Activated naive CD4-positive, alpha-beta T cell treated with anti-CD3 and anti-CD28 coated beads for 36 hours (primary cell): ENCODE measurements at regions not wholly inside any gene's neighbourhood (a gene's known extent, or its start where the extent isn't known, plus 50 kb on each side); places are given as distances from the start of the nearest gene placed in this dataset.
A peak's percentile ranks its signal among the peaks of the same experiment; 100 is the strongest.

Experiments
- CTCF ChIA-PET: fragments of 350-600 bp; sonication (Branson Sonifier 250); formaldehyde crosslinking; loops from one replicate; lab custom pipeline; 2021; ENCODE audit warnings: antibody characterized with exemption; lab: Charles Lee
- DNase-seq: peaks from one replicate; pipeline ENCODE4 v3.0.0-alpha.2; 2020
- H3K27ac Mint-ChIP-seq: one replicate; pipeline ENCODE4 v1.8.0; 2021; ENCODE audit warnings: mild to moderate bottlenecking, mixed read lengths
- H3K27me3 Mint-ChIP-seq: one replicate; pipeline ENCODE4 v1.8.0; 2021; ENCODE audit warnings: low read depth, mixed read lengths
- H3K36me3 Mint-ChIP-seq: one replicate; pipeline ENCODE4 v1.8.0; 2021; ENCODE audit warnings: low read depth, mixed read lengths
- H3K4me1 Mint-ChIP-seq: one replicate; pipeline ENCODE4 v1.8.0; 2021; ENCODE audit warnings: low read depth, mixed read lengths
- H3K4me3 Mint-ChIP-seq: one replicate; pipeline ENCODE4 v1.8.0; 2021; ENCODE audit warnings: mild to moderate bottlenecking, moderate library complexity, mixed read lengths
- H3K9me3 Mint-ChIP-seq: one replicate; pipeline ENCODE4 v1.8.0; 2021; ENCODE audit warnings: mixed read lengths
- intact Hi-C: fragments of 100-400 bp; cut with micrococcal nuclease; formaldehyde crosslinking; loops from one replicate; pipeline ENCODE4 v1.15.1; 2023

DNA sequence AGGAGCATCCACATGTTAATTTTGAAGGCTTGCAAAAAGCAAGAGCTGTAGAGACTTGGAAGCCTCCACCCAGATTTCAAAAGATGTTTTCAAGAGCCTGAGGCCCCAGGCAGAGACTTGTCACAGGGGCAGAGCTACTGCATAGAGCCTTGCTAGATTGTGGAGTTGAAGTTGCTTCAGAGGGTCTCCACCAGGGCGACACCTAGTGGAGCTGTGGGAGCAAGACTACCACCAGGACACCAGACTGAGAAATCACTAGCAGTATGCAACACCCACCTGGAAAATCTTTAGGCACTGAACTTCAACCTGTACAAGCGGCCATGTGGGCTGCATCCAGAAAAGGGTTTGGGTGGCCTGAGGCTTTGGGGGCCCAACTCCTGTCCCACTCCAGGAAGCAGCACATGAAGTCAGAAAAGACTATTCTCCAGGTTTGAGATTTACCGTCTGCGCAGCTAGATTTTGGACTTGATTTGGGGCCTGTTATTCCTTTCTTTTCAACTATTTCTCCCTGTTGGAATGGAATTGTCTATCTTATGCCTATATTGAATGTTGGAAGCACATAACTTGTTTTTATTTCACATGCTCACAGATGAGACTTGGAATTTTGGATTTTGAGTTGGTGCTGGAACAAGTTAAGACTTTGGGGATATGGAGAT, 508.6 kb downstream of the FLRT2 start:
- no peaks in the 10 kb centered on the region for H3K4me1 Mint-ChIP-seq
- H3K27ac Mint-ChIP-seq: no peak overlapping the region
- H3K4me3 Mint-ChIP-seq: no peak overlapping the region
- H3K9me3 Mint-ChIP-seq: peaks cover 7% of the 10 kb centered on the region
- intact Hi-C loops: loop anchor here (1.0 to 5.0 kb wide), 2 partner anchors 106 to 182 kb away; no protein-coding TSS in a partner anchor
- H3K36me3 Mint-ChIP-seq: peaks cover 2% of the 10 kb centered on the region
- CTCF ChIA-PET: interaction anchor here (0.9 to 1.0 kb wide), 2 partner anchors 17 to 54 kb away, joined by 3 to 5 read pairs; no protein-coding TSS in a partner anchor
- H3K27me3 Mint-ChIP-seq: no peaks in the 10 kb centered on the region
- DNase-seq: peak; percentile 54

DNA sequence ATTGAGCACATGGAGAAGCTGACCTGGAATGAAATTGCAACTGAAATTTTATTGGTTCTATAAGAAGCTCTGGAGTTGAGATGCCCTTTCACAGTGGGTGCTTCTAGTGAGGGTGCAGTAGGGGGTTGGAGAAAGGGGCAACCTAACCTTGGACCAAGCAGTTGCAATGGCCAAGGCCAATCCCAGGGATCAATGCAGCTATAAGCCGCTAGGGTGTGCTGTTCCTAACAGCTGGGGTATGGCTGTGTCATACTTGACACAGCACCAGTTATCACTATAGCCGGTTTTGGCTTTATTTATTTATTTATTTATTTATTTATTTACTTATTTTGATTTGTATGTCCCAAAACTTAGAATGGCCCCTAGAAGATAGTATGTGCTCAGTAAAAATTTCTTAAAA, 505.9 kb downstream of the FLRT2 start:
- Mint-ChIP-seq H3K36me3 (no peaks in the 10 kb centered on the region), H3K27ac (no peak overlapping the region), H3K27me3 (no peaks in the 10 kb centered on the region), H3K4me1 (peaks cover 8% of the 10 kb centered on the region), H3K9me3 (no peaks in the 10 kb centered on the region), H3K4me3 (no peak overlapping the region)
- CTCF ChIA-PET: no interaction called here
- peak; percentile 7 for DNase-seq
- intact Hi-C loops: loop anchor here (5.0 kb wide), 1 partner anchor 104 kb away; no protein-coding TSS in a partner anchor

DNA sequence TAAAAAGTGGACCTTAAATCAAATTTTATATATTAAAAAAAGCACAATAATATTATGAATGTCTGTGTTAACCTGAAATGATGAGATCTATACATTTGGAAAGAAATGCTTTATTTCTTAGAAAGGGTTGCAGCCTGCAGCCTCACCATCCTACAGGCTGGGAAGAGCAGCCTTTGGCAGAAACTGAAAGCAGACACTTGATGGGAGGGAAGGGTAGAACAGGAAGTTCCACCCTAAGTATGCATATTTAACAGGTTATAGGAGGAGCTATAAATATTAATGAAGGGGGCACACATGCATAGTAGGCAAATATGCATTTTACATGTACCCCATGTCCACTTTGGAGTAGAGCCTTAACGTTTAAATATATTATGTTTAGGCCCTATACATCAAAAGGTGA, 498.0 kb downstream of the FLRT2 start:
- no peak for DNase-seq
- H3K27ac Mint-ChIP-seq: no peak overlapping the region
- intact Hi-C loops: no loop called here
- H3K4me1 Mint-ChIP-seq: peaks cover 8% of the 10 kb centered on the region
- H3K4me3 Mint-ChIP-seq: no peak overlapping the region
- H3K9me3 Mint-ChIP-seq: peaks cover 14% of the 10 kb centered on the region
- peaks cover 2% of the 10 kb centered on the region for H3K36me3 Mint-ChIP-seq
- H3K27me3 Mint-ChIP-seq: no peaks in the 10 kb centered on the region
- CTCF ChIA-PET: no interaction called here

DNA sequence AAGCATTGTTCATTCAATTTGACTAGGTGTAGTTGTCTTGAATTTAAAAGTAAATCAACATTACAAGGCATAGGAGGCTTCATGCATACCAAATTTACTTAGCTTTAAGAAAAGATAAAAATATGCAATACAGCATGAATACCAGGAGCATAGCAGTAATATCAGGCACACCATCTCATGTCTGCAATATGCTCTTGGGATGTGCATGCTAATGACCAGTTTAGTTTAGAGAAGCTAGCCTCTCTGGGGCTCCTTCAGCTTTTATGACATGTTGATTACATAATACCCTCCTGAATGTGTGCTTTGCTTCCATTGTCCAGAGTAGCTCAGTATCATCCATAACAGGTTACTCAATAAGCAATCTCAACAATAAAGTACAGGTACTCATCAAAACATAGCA, 497.2 kb downstream of the FLRT2 start:
- no peak for DNase-seq
- H3K4me1 Mint-ChIP-seq: peaks cover 8% of the 10 kb centered on the region
- H3K27ac Mint-ChIP-seq: no peak overlapping the region
- peaks cover 14% of the 10 kb centered on the region for H3K9me3 Mint-ChIP-seq
- H3K36me3 Mint-ChIP-seq: peaks cover 2% of the 10 kb centered on the region
- CTCF ChIA-PET: interaction anchor here (0.6 kb wide), 1 partner anchor 203 kb away, joined by 3 read pairs; no protein-coding TSS in a partner anchor
- intact Hi-C loops: no loop called here
- no peak overlapping the region for H3K4me3 Mint-ChIP-seq
- no peaks in the 10 kb centered on the region for H3K27me3 Mint-ChIP-seq

DNA sequence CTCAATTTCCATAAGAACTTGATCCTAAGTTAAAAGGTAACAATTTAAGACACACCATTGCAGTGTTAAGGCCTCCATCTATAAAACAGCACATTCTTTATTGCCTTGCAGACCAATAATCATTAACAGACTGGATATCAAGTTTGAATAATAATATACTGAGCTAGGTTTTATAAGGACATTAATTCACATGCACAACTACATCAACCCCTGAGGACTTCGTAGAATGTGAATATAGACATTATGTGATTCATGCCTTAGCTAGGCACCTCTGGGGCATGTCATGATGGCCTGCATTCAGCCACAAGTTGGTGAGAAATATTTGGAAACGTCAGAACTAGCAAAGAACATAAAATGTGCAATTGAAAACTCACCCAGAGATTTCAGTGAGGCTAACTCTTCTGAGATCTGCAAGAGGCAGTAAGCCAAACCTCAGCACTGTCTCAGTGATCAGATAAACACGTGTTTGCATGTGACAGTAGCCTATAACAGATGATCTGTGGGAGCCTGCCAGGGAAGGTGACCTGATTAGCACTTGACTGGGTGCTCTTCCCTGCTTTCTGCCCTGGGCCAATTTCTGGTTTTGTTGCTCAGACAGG, 492.2 kb downstream of the FLRT2 start:
- peaks cover 10% of the 10 kb centered on the region for H3K9me3 Mint-ChIP-seq
- H3K4me1 Mint-ChIP-seq: no peaks in the 10 kb centered on the region
- DNase-seq: no peak
- CTCF ChIA-PET: no interaction called here
- H3K36me3 Mint-ChIP-seq: peaks cover 2% of the 10 kb centered on the region
- H3K4me3 Mint-ChIP-seq: no peak overlapping the region
- intact Hi-C loops: no loop called here
- no peak overlapping the region for H3K27ac Mint-ChIP-seq
- H3K27me3 Mint-ChIP-seq: no peaks in the 10 kb centered on the region

DNA sequence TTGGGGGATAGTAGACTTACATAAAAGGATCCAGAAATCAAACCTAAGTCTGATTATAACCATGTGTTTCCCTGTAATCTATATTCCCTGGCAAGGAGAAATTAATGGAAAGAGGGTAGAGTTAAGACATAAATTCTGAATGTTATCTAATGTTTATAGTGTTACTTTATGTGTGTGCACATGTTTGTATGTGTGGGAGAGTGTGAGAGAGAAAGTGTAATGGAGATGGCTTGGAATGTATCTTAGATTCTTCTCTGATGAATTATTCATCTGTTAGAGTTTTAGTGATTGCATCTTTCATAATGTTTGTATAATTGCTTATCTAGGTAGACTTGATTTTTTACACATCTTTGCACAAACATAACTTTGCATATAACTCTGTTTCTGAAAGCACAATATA, 490.9 kb downstream of the FLRT2 start:
- CTCF ChIA-PET: no interaction called here
- Mint-ChIP-seq H3K4me1 (no peaks in the 10 kb centered on the region), H3K4me3 (no peak overlapping the region), H3K27me3 (no peaks in the 10 kb centered on the region), H3K36me3 (peaks cover 3% of the 10 kb centered on the region), H3K9me3 (peaks cover 6% of the 10 kb centered on the region), H3K27ac (no peak overlapping the region)
- intact Hi-C loops: no loop called here
- no peak for DNase-seq

DNA sequence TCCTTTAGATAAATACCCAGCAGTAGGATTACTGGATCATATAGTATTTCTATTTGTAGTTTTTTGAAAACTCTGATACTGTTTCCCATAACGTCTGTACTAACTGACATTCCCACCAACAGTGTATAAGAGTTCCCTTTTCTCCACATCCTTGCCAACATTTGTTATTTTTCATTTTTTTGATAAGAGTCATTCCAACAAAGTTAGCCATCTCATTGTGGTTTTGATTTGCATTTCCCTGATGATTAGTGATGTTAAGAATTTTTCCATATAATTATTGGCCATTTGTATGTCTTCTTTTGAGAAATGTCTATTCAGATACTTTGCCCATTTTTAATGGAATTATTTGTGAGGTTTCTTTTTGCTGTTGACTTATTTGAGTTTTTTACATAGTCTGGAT, 486.0 kb downstream of the FLRT2 start:
- H3K4me1 Mint-ChIP-seq: no peaks in the 10 kb centered on the region
- CTCF ChIA-PET: no interaction called here
- DNase-seq: no peak
- H3K9me3 Mint-ChIP-seq: peaks cover 2% of the 10 kb centered on the region
- peaks cover 1% of the 10 kb centered on the region for H3K36me3 Mint-ChIP-seq
- H3K4me3 Mint-ChIP-seq: no peak overlapping the region
- intact Hi-C loops: no loop called here
- no peak overlapping the region for H3K27ac Mint-ChIP-seq
- no peaks in the 10 kb centered on the region for H3K27me3 Mint-ChIP-seq

DNA sequence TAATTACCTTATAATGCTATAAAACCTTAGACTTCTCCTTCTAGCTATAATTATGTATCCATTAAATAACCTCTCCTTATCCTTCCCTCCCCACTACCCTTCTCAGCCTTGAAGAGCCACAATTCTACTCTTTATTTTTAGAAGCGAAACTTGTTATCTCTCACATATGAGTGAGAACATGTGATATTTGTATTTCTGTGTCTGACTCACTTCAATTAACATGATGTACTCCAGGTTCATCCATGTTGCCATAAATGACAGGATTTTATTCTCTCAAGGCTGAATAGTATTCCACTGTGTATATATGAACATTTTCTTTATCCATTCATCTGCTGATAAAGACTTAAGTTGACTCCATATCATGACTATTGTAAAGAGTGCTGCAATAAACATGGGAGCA, 485.6 kb downstream of the FLRT2 start:
- CTCF ChIA-PET: no interaction called here
- H3K36me3 Mint-ChIP-seq: peaks cover 1% of the 10 kb centered on the region
- H3K4me1 Mint-ChIP-seq: no peaks in the 10 kb centered on the region
- H3K9me3 Mint-ChIP-seq: no peaks in the 10 kb centered on the region
- intact Hi-C loops: no loop called here
- H3K27ac Mint-ChIP-seq: no peak overlapping the region
- H3K27me3 Mint-ChIP-seq: no peaks in the 10 kb centered on the region
- DNase-seq: no peak
- H3K4me3 Mint-ChIP-seq: no peak overlapping the region

DNA sequence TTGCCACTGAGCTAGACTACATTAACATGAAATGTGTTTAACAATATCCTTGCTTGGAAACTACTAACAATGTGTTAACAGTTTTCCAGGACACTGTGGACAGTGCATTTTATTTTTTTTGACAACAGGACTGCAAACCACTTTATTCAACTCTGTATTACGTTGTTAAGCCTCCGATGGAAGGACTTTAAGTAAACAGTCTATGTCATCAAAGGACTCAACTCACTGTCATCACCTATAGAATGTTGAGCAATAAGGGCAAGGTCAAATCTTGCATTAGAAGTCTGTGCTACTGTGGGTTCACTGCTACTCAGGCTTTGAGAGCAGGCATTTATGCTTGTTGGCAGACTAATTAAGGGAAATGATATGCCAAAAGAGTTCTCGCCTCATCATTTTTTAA, 483.7 kb downstream of the FLRT2 start:
- H3K27me3 Mint-ChIP-seq: no peaks in the 10 kb centered on the region
- H3K4me3 Mint-ChIP-seq: no peak overlapping the region
- intact Hi-C loops: no loop called here
- CTCF ChIA-PET: no interaction called here
- no peaks in the 10 kb centered on the region for H3K9me3 Mint-ChIP-seq
- no peaks in the 10 kb centered on the region for H3K4me1 Mint-ChIP-seq
- H3K36me3 Mint-ChIP-seq: peaks cover 1% of the 10 kb centered on the region
- no peak overlapping the region for H3K27ac Mint-ChIP-seq
- no peak for DNase-seq

DNA sequence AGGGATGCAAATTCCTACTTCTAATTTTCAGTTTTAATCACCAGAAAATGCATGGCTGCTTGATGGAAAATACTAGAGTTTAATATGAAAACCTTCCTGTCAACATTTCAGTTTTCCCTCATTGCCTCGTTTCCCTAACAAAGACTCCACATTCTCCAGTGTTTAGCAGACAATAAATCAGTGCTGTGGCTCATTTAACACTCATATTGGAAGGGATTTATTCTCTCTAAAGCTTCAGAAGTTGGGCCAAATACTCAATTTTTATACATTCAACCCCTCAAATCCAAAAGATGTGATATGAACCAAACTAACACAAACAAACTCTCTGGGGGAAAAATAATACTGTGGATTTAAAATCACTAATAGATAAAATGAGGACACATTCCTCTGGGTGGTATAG, 482.5 kb downstream of the FLRT2 start:
- no peaks in the 10 kb centered on the region for H3K9me3 Mint-ChIP-seq
- no peak for DNase-seq
- peaks cover 1% of the 10 kb centered on the region for H3K36me3 Mint-ChIP-seq
- no peaks in the 10 kb centered on the region for H3K4me1 Mint-ChIP-seq
- intact Hi-C loops: no loop called here
- H3K4me3 Mint-ChIP-seq: no peak overlapping the region
- H3K27me3 Mint-ChIP-seq: no peaks in the 10 kb centered on the region
- H3K27ac Mint-ChIP-seq: no peak overlapping the region
- CTCF ChIA-PET: no interaction called here

DNA sequence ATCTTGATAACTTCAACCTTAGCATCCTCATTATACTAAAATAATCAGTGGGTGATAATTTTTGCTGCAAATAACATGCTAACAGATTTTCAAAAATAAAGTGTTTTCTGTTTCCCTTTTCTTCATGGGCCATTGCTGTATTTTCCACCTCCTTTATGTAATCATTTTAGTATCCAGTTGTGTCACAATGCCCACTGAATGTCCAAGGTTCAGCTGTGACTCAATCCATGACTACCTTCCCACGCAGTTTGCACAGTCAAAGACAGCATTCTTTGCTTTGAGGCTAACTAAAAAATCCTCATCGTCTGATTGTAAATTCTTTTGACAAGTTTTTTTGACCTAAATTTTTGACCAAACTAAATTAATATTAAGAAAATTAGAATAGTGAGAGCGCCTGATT, 474.1 kb downstream of the FLRT2 start:
- Mint-ChIP-seq H3K27ac (no peak overlapping the region), H3K9me3 (no peaks in the 10 kb centered on the region), H3K4me1 (no peaks in the 10 kb centered on the region), H3K4me3 (no peak overlapping the region), H3K27me3 (no peaks in the 10 kb centered on the region), H3K36me3 (peaks cover 1% of the 10 kb centered on the region)
- intact Hi-C loops: no loop called here
- DNase-seq: no peak
- CTCF ChIA-PET: no interaction called here

DNA sequence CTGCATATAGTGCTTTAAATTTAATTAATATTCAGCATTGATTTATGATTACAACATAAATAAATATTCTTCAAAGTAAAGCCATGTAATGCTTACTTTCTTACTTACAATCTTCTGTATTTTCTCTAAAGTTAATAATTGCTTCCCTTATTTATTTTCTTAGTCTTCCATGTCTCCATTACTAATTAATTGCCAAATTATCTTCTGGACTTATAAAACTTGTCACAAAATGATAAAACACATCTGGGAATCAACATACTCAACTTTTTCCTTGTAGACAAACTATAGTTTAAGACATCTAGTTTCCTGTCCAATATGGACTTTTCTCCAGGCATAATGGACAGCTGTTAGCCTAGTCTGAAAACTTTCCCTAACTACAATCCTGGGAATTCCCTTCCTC, 466.6 kb downstream of the FLRT2 start:
- Mint-ChIP-seq H3K27ac (no peak overlapping the region), H3K4me3 (no peak overlapping the region), H3K36me3 (peaks cover 1% of the 10 kb centered on the region), H3K9me3 (no peaks in the 10 kb centered on the region), H3K4me1 (no peaks in the 10 kb centered on the region), H3K27me3 (no peaks in the 10 kb centered on the region)
- intact Hi-C loops: no loop called here
- DNase-seq: no peak
- CTCF ChIA-PET: no interaction called here

DNA sequence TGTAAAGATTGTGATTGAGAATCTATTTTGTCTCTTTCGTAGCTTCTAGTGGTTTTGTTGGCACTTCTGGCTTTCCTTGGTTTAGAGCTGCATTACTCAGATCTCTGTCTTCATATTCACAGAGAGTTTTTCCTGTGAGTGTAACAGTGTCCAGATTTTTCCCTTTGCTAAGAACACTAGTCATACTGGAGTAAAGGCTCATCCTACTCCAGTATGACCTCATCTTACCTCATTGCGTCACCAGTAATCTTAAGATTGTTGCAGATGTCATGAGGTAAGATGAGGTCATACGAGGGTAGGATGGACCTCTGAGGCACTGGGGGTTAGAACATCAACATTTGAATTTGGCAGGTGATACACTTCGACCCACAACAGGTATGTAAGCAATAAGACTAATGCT, 461.2 kb downstream of the FLRT2 start:
- no peak for DNase-seq
- H3K9me3 Mint-ChIP-seq: peaks cover 3% of the 10 kb centered on the region
- no peaks in the 10 kb centered on the region for H3K4me1 Mint-ChIP-seq
- no peak overlapping the region for H3K4me3 Mint-ChIP-seq
- peaks cover 4% of the 10 kb centered on the region for H3K36me3 Mint-ChIP-seq
- CTCF ChIA-PET: no interaction called here
- H3K27me3 Mint-ChIP-seq: no peaks in the 10 kb centered on the region
- intact Hi-C loops: no loop called here
- H3K27ac Mint-ChIP-seq: no peak overlapping the region
